IPS-NIHi7 (cell line): ENCODE measurements at regions not wholly inside any gene's neighbourhood (a gene's known extent, or its start where the extent isn't known, plus 50 kb on each side); places are given as distances from the start of the nearest gene placed in this dataset.

ENCODE experiments used
- DNase-seq: peaks from one replicate; pipeline ENCODE4 v3.0.0; 2012; ENCODE audit warnings: mixed read lengths; ENCODE audit errors: extremely low spot score

- DNase-seq: no peak
Measured at GRCh38 chr6:104614394-104614793, 245.3 kb downstream of the HACE1 start.

- DNase-seq: no peak
Measured at GRCh38 chr6:104613416-104614001, 246.2 kb downstream of the HACE1 start.

- DNase-seq: no peak
Measured at GRCh38 chr6:104612541-104612940, 247.2 kb downstream of the HACE1 start.

GRCh38 chr6:104608101-104608500 lies 251.6 kb downstream of the HACE1 start:
- no peak for DNase-seq

- DNase-seq: no peak
Measured at GRCh38 chr6:104607501-104607900, 252.2 kb downstream of the HACE1 start.

GRCh38 chr6:104606361-104606760 lies 253.4 kb downstream of the HACE1 start:
- peak; percentile 28 for DNase-seq

GRCh38 chr6:104604685-104605084 lies 255.0 kb downstream of the HACE1 start:
- DNase-seq: no peak

GRCh38 chr6:104603108-104603745 lies 256.5 kb downstream of the HACE1 start:
- DNase-seq: no peak

- DNase-seq: no peak
Measured at GRCh38 chr6:104601721-104602120, 258.0 kb downstream of the HACE1 start.

GRCh38 chr6:104601131-104601651 lies 258.5 kb downstream of the HACE1 start:
- no peak for DNase-seq

GRCh38 chr6:104600639-104600931 lies 259.1 kb downstream of the HACE1 start:
- no peak for DNase-seq

- no peak for DNase-seq
Measured at GRCh38 chr6:104599821-104600638, 259.7 kb downstream of the HACE1 start.

GRCh38 chr6:104597541-104598050 lies 262.1 kb downstream of the HACE1 start:
- no peak for DNase-seq

- DNase-seq: no peak
Measured at GRCh38 chr6:104596091-104596490, 263.6 kb downstream of the HACE1 start.

- no peak for DNase-seq
Measured at GRCh38 chr6:104595311-104595820, 264.4 kb downstream of the HACE1 start.

- no peak for DNase-seq
Measured at GRCh38 chr6:104591573-104592334, 268.0 kb downstream of the HACE1 start.

- DNase-seq: no peak
Measured at GRCh38 chr6:104589940-104590339, 269.8 kb downstream of the HACE1 start.

GRCh38 chr6:104585646-104586045 lies 274.1 kb downstream of the HACE1 start:
- no peak for DNase-seq

- no peak for DNase-seq
Measured at GRCh38 chr6:104580452-104580851, 279.3 kb downstream of the HACE1 start.

- no peak for DNase-seq
Measured at GRCh38 chr6:104579310-104579863, 280.3 kb downstream of the HACE1 start.

- DNase-seq: peak; percentile 24
Measured at GRCh38 chr6:104575536-104575935, 284.2 kb downstream of the HACE1 start.
